ENCODE measurements at regions not wholly inside any gene's neighbourhood (a gene's known extent, or its start where the extent isn't known, plus 50 kb on each side); places are given as distances from the start of the nearest gene placed in this dataset.

GRCh38 chr11:29326757-29327156 is 690.1 kb downstream of the KCNA4 start:
- TF ChIP-seq CTCF (IDR thresholded peaks at IDR 0.05; ENCODE audit: borderline replicate concordance, insufficient read depth, low read depth, low read length): no peak
- H3K4me3 ChIP-seq (ENCODE audit: low read depth, low read length): no peak overlapping the region

- H3K4me3 ChIP-seq (ENCODE audit: low read depth, low read length): no peak overlapping the region
Observed at GRCh38 chr11:29324328-29324727, 692.5 kb downstream of the KCNA4 start.

GRCh38 chr11:29321293-29322132 is 695.3 kb downstream of the KCNA4 start:
- no peak overlapping the region for H3K4me3 ChIP-seq (ENCODE audit: low read depth, low read length)
- TF ChIP-seq CTCF (IDR thresholded peaks at IDR 0.05; ENCODE audit: borderline replicate concordance, insufficient read depth, low read depth, low read length): no peak

More at GRCh38 chr11:29324328-29324727, 692.5 kb downstream of the KCNA4 start:
- no peak for TF ChIP-seq CTCF (IDR thresholded peaks at IDR 0.05; ENCODE audit: borderline replicate concordance, insufficient read depth, low read depth, low read length)

GRCh38 chr11:29320196-29320595 is 696.6 kb downstream of the KCNA4 start:
- TF ChIP-seq CTCF (IDR thresholded peaks at IDR 0.05; ENCODE audit: borderline replicate concordance, insufficient read depth, low read depth, low read length): no peak
- no peak overlapping the region for H3K4me3 ChIP-seq (ENCODE audit: low read depth, low read length)

GRCh38 chr11:29319210-29319609 is 697.6 kb downstream of the KCNA4 start:
- no peak for TF ChIP-seq CTCF (IDR thresholded peaks at IDR 0.05; ENCODE audit: borderline replicate concordance, insufficient read depth, low read depth, low read length)
- no peak overlapping the region for H3K4me3 ChIP-seq (ENCODE audit: low read depth, low read length)

- H3K4me3 ChIP-seq (ENCODE audit: low read depth, low read length): no peak overlapping the region
- TF ChIP-seq CTCF (IDR thresholded peaks at IDR 0.05; ENCODE audit: borderline replicate concordance, insufficient read depth, low read depth, low read length): no peak
Observed at GRCh38 chr11:29318134-29318845, 698.5 kb downstream of the KCNA4 start.
